ENCODE measurements at regions not wholly inside any gene's neighbourhood (a gene's known extent, or its start where the extent isn't known, plus 50 kb on each side); places are given as distances from the start of the nearest gene placed in this dataset.

- Histone ChIP-seq H3K27me3 (ENCODE audit: control insufficient read depth, insufficient read depth, low read length) (no peaks in the 10 kb centered on the region), H3K9ac (ENCODE audit: low read depth, low read length) (no peak overlapping the region)
Measured at GRCh38 chr11:27926486-27926885, 181.5 kb downstream of the KIF18A start.

GRCh38 chr11:27921472-27921871 lies 186.5 kb downstream of the KIF18A start:
- Histone ChIP-seq H3K4me3 (ENCODE audit: low read depth, low read length) (no peak overlapping the region), H3K9me3 (ENCODE audit: control insufficient read depth, insufficient read depth, low read length) (no peaks in the 10 kb centered on the region), H3K9ac (ENCODE audit: low read depth, low read length) (no peak overlapping the region), H3K36me3 (ENCODE audit: control insufficient read depth, insufficient read depth, low read length) (no peaks in the 10 kb centered on the region), H3K4me1 (ENCODE audit: control insufficient read depth, insufficient read depth, low read length) (no peaks in the 10 kb centered on the region), H3K27me3 (ENCODE audit: control insufficient read depth, insufficient read depth, low read length) (no peaks in the 10 kb centered on the region)

More at GRCh38 chr11:27926486-27926885, 181.5 kb downstream of the KIF18A start:
- Histone ChIP-seq H3K4me3 (ENCODE audit: low read depth, low read length) (no peak overlapping the region), H3K4me1 (ENCODE audit: control insufficient read depth, insufficient read depth, low read length) (no peaks in the 10 kb centered on the region), H3K9me3 (ENCODE audit: control insufficient read depth, insufficient read depth, low read length) (no peaks in the 10 kb centered on the region), H3K36me3 (ENCODE audit: control insufficient read depth, insufficient read depth, low read length) (no peaks in the 10 kb centered on the region)

GRCh38 chr11:27916541-27917100 lies 191.3 kb downstream of the KIF18A start:
- Histone ChIP-seq H3K4me1 (ENCODE audit: control insufficient read depth, insufficient read depth, low read length) (no peaks in the 10 kb centered on the region), H3K27me3 (ENCODE audit: control insufficient read depth, insufficient read depth, low read length) (no peaks in the 10 kb centered on the region), H3K9me3 (ENCODE audit: control insufficient read depth, insufficient read depth, low read length) (no peaks in the 10 kb centered on the region), H3K36me3 (ENCODE audit: control insufficient read depth, insufficient read depth, low read length) (no peaks in the 10 kb centered on the region), H3K4me3 (ENCODE audit: low read depth, low read length) (no peak overlapping the region), H3K9ac (ENCODE audit: low read depth, low read length) (no peak overlapping the region)

DNA sequence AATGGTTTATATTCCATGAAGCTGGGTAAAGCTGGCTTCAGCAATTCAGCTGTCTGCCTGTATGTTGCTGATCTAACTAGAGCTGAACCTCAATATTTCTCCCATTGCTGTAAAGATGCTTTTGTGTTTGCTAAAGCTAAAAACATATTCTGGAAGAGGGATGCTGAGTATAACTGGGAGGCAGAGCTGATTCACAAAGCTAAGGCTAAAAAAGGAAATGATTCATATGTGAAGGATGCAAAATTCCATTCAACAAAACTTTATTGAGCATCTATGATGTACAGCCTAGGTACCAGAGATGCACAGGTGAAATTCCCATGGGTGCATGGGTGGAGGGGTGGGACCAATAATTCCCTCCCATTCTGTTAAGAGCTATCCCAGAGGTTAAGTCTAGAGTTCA lies 193.9 kb downstream of the KIF18A start:
- Histone ChIP-seq H3K4me3 (ENCODE audit: low read depth, low read length) (no peak overlapping the region), H3K4me1 (ENCODE audit: control insufficient read depth, insufficient read depth, low read length) (no peaks in the 10 kb centered on the region), H3K9me3 (ENCODE audit: control insufficient read depth, insufficient read depth, low read length) (no peaks in the 10 kb centered on the region), H3K9ac (ENCODE audit: low read depth, low read length) (no peak overlapping the region), H3K27me3 (ENCODE audit: control insufficient read depth, insufficient read depth, low read length) (no peaks in the 10 kb centered on the region), H3K36me3 (ENCODE audit: control insufficient read depth, insufficient read depth, low read length) (no peaks in the 10 kb centered on the region)

- no peaks in the 10 kb centered on the region for H3K27me3 ChIP-seq (ENCODE audit: control insufficient read depth, insufficient read depth, low read length)
- H3K4me1 ChIP-seq (ENCODE audit: control insufficient read depth, insufficient read depth, low read length) = no peaks in the 10 kb centered on the region
- no peak overlapping the region for H3K4me3 ChIP-seq (ENCODE audit: low read depth, low read length)
- no peaks in the 10 kb centered on the region for H3K9me3 ChIP-seq (ENCODE audit: control insufficient read depth, insufficient read depth, low read length)
- H3K9ac ChIP-seq (ENCODE audit: low read depth, low read length) = no peak overlapping the region
- no peaks in the 10 kb centered on the region for H3K36me3 ChIP-seq (ENCODE audit: control insufficient read depth, insufficient read depth, low read length)
Measured at GRCh38 chr11:27913650-27914049, 194.3 kb downstream of the KIF18A start.

GRCh38 chr11:27912916-27913315 lies 195.0 kb downstream of the KIF18A start:
- no peak overlapping the region for H3K4me3 ChIP-seq (ENCODE audit: low read depth, low read length)
- H3K36me3 ChIP-seq (ENCODE audit: control insufficient read depth, insufficient read depth, low read length) = no peaks in the 10 kb centered on the region
- no peak overlapping the region for H3K9ac ChIP-seq (ENCODE audit: low read depth, low read length)
- H3K4me1 ChIP-seq (ENCODE audit: control insufficient read depth, insufficient read depth, low read length) = no peaks in the 10 kb centered on the region
- no peaks in the 10 kb centered on the region for H3K27me3 ChIP-seq (ENCODE audit: control insufficient read depth, insufficient read depth, low read length)
- no peaks in the 10 kb centered on the region for H3K9me3 ChIP-seq (ENCODE audit: control insufficient read depth, insufficient read depth, low read length)

DNA sequence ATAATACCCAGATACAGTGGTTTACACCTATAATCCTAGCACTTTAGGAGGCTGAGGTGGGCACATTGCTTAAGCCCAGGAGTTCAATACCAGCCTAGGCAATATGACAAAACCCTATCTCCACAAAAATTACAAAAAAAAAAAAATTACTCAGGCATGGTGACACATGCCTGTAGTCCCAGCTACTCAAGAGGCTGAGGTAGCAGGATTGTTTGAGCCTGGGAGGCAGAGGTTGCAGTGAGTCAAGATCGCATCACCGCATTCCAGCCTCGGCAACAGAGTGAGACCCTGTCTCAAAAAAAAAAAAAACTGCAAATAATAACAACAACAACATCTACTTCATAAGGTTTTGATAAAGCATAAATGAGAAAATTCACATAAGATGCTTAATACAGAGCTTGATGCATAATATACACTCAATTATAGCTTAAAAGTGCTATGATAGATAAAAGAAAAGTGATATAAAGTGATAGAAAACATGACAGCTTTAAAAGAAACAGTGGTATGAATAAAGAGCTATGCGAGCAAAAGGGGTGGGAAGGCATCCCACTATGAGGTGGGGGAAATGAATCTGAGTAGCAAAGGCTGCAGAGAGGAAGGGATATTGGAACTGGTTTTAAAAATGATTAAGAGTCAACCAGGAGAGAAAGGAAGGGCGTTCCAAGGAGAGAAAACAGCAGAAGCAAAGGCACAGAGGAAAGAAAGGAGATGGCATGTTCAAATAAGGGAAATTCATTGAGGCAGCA lies 197.6 kb downstream of the KIF18A start:
- no peak overlapping the region for H3K9ac ChIP-seq (ENCODE audit: low read depth, low read length)
- no peaks in the 10 kb centered on the region for H3K36me3 ChIP-seq (ENCODE audit: control insufficient read depth, insufficient read depth, low read length)
- H3K27me3 ChIP-seq (ENCODE audit: control insufficient read depth, insufficient read depth, low read length) = no peaks in the 10 kb centered on the region
- H3K4me3 ChIP-seq (ENCODE audit: low read depth, low read length) = no peak overlapping the region
- no peaks in the 10 kb centered on the region for H3K4me1 ChIP-seq (ENCODE audit: control insufficient read depth, insufficient read depth, low read length)
- H3K9me3 ChIP-seq (ENCODE audit: control insufficient read depth, insufficient read depth, low read length) = no peaks in the 10 kb centered on the region

- Histone ChIP-seq H3K4me1 (ENCODE audit: control insufficient read depth, insufficient read depth, low read length) (no peaks in the 10 kb centered on the region), H3K36me3 (ENCODE audit: control insufficient read depth, insufficient read depth, low read length) (no peaks in the 10 kb centered on the region), H3K9me3 (ENCODE audit: control insufficient read depth, insufficient read depth, low read length) (no peaks in the 10 kb centered on the region), H3K9ac (ENCODE audit: low read depth, low read length) (no peak overlapping the region), H3K27me3 (ENCODE audit: control insufficient read depth, insufficient read depth, low read length) (no peaks in the 10 kb centered on the region), H3K4me3 (ENCODE audit: low read depth, low read length) (no peak overlapping the region)
Measured at GRCh38 chr11:27909386-27909785, 198.6 kb downstream of the KIF18A start.

DNA sequence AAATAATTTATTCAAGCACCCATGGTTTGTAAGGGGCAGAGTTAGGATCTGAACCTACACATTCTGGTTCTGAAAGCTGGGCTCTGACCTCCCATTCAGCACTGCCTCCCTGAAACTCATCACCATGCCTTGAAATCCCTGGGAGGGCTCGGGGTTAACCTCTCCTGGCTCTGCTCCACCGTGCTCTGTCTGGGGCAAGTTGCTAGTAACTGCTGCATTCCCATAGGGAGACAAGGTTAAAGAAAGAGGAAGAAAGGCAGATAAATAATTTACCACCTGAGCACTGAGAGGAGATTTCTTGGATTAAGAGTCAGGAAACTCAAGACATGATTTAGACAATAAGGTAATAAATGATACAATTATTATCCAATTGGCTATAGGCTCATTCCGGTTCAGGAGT lies 199.3 kb downstream of the KIF18A start:
- Histone ChIP-seq H3K36me3 (ENCODE audit: control insufficient read depth, insufficient read depth, low read length) (no peaks in the 10 kb centered on the region), H3K4me1 (ENCODE audit: control insufficient read depth, insufficient read depth, low read length) (no peaks in the 10 kb centered on the region), H3K9me3 (ENCODE audit: control insufficient read depth, insufficient read depth, low read length) (no peaks in the 10 kb centered on the region), H3K27me3 (ENCODE audit: control insufficient read depth, insufficient read depth, low read length) (no peaks in the 10 kb centered on the region), H3K4me3 (ENCODE audit: low read depth, low read length) (no peak overlapping the region), H3K9ac (ENCODE audit: low read depth, low read length) (no peak overlapping the region)

- no peaks in the 10 kb centered on the region for H3K9me3 ChIP-seq (ENCODE audit: control insufficient read depth, insufficient read depth, low read length)
- no peaks in the 10 kb centered on the region for H3K36me3 ChIP-seq (ENCODE audit: control insufficient read depth, insufficient read depth, low read length)
- H3K27me3 ChIP-seq (ENCODE audit: control insufficient read depth, insufficient read depth, low read length) = no peaks in the 10 kb centered on the region
- H3K4me3 ChIP-seq (ENCODE audit: low read depth, low read length) = no peak overlapping the region
- no peaks in the 10 kb centered on the region for H3K4me1 ChIP-seq (ENCODE audit: control insufficient read depth, insufficient read depth, low read length)
- H3K9ac ChIP-seq (ENCODE audit: low read depth, low read length) = no peak overlapping the region
Measured at GRCh38 chr11:27907530-27907929, 200.4 kb downstream of the KIF18A start.

GRCh38 chr11:27907091-27907490 lies 200.9 kb downstream of the KIF18A start:
- Histone ChIP-seq H3K27me3 (ENCODE audit: control insufficient read depth, insufficient read depth, low read length) (no peaks in the 10 kb centered on the region), H3K9me3 (ENCODE audit: control insufficient read depth, insufficient read depth, low read length) (no peaks in the 10 kb centered on the region), H3K4me3 (ENCODE audit: low read depth, low read length) (no peak overlapping the region), H3K9ac (ENCODE audit: low read depth, low read length) (no peak overlapping the region), H3K4me1 (ENCODE audit: control insufficient read depth, insufficient read depth, low read length) (no peaks in the 10 kb centered on the region), H3K36me3 (ENCODE audit: control insufficient read depth, insufficient read depth, low read length) (no peaks in the 10 kb centered on the region)

DNA sequence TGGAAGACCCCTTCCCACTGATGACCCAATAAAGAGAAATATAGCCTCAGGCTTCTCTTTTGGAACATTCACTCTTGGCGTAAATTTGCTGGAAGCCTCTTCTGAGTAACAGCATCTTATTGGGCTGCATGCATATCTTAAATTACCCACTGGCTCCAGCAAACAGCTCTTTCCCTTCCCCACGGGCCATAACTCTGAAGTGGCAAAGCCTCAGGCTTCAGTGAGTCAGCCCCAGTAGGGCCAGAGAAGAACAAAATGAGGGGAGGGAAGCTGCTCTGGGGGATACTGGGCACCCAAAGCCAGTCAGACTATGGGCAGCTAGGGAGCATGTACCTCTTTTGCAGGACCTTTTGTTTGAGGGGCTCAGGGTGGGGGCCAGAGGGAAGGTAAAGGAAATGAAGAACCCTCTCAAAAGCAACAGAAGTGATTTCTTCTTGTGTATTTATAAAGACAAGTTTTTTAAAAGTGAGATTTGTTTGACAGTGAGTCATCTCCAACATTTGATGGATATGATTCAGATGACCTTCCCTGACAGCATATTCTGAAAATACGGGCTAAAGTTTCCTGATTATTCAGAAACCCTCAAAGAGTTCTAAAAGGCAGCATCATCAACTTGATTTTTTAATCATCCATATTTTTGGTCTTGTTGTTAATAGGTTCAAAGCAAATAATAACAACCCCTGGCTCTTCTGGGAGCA lies 203.4 kb downstream of the KIF18A start:
- H3K36me3 ChIP-seq (ENCODE audit: control insufficient read depth, insufficient read depth, low read length) = no peaks in the 10 kb centered on the region
- no peaks in the 10 kb centered on the region for H3K4me1 ChIP-seq (ENCODE audit: control insufficient read depth, insufficient read depth, low read length)
- no peak overlapping the region for H3K4me3 ChIP-seq (ENCODE audit: low read depth, low read length)
- H3K9me3 ChIP-seq (ENCODE audit: control insufficient read depth, insufficient read depth, low read length) = no peaks in the 10 kb centered on the region
- no peak overlapping the region for H3K9ac ChIP-seq (ENCODE audit: low read depth, low read length)
- H3K27me3 ChIP-seq (ENCODE audit: control insufficient read depth, insufficient read depth, low read length) = no peaks in the 10 kb centered on the region
